Right hindlimb (tissue), 1 donor: ENCODE measurements at regions not wholly inside any gene's neighbourhood (a gene's known extent, or its start where the extent isn't known, plus 50 kb on each side); places are given as distances from the start of the nearest gene placed in this dataset.
A peak's percentile ranks its signal among the peaks of the same experiment; 100 is the strongest.

Experiments
- DNase-seq: peaks from one replicate; pipeline ENCODE4 v3.0.0-alpha.2; 2018

DNA sequence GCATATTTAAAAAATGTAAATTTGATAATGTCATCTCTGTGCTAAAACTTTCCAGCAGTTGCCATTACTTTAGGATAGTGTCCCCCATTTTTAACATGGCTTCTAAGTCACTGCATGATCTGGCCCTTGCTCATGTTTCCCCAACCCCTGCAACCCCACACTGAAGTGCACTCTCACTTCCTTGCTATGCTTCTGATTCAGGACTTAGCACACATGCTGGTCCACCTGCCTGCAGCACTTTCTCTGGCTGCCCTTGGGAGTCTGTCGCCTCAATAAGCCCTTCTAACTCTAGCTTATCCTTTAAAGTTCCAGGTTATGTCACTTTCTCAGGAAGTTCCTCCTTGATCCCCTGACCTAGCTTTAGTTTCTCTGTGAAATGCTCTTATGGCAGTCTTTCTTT, 241.0 kb downstream of the POSTN start:
- no peak for DNase-seq

DNA sequence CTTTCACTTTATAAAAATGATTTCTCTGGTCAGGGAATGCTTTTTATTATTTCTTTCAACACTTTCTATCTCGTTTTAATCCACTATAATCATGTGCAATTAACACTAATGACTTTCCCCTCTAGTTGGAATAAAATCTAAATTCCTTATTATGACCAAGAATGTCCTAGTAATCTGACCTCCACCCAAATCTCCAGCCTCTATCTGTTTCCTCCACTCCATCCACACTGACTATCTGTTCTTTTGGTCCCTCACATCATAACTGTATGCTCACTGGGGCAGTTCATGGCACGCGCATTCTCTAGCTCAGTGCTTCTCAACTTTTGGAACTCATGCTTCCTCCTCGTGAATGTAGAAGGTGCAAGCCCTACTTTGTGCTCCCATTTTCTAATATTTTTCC, 244.7 kb downstream of the POSTN start:
- DNase-seq = no peak

DNA sequence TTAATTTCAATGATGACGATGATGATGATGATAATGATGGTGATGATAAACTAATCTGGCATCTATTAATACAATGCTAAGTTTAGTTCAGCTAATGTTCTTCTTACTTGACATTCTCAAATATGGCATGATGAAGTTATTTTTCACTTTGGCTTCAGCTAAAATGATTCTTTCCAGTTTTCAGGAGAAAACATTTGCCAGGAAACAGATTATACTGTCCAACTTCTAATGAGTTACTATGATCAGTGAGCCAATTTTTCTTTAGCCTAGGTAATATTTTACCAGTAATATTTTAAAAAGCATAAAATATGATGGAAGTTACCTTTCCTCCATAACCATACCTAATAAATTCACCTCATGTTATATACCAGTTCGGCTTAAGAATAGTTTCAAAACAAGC, 245.7 kb upstream of the CSNK1A1L start:
- DNase-seq = no peak

DNA sequence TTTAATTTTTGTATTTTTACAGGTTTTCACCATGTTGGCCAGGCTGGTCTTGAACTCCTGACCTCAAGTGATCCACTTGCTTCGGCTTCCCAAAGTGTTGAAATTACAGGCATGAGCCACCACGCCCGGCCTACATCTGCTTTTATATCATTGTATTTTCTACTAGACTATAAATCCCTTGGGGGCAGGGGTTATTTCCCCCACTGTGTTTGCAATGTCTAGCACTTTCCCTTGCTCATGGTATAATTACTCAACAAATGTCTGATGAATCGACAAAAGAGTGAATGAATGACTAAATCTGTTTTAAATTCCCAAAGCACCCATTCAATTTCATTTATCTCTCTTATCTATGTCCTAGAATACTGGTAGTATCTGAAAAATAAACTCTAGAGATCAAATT, 244.5 kb upstream of the CSNK1A1L start:
- no peak for DNase-seq

DNA sequence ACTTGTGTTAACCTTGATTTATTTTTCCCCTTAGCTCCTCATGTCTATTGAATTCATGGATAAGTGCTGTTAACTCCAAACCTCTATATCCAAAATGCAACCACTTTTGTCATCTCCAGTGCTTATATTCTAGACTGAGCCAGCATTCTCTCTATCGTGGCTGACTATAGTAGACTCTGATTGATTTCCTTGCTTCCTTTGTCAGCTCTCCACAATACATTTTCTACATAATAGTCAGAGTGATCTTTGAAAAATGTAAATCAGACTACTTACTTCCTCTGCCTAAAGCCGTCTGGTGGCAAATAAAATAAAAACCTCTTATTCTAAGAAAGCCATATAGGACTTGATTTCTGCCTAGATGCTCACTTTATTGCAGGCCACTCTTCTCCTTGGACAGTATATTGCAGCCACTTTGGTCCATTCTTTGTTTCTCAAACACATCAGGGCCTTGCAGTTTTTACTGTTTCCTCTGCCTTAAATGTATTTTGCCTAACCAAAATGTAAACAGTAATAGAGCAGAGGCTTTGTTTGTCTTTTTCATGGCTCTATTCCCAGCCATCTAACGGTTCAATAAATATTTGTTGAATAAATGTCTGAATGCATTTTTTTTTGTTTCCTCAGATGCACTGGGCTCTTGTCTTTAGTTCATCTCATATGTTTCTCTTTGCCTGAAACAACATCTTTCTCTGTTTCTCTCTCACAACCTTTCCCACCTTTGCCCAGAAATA, 243.6 kb upstream of the CSNK1A1L start:
- no peak for DNase-seq

DNA sequence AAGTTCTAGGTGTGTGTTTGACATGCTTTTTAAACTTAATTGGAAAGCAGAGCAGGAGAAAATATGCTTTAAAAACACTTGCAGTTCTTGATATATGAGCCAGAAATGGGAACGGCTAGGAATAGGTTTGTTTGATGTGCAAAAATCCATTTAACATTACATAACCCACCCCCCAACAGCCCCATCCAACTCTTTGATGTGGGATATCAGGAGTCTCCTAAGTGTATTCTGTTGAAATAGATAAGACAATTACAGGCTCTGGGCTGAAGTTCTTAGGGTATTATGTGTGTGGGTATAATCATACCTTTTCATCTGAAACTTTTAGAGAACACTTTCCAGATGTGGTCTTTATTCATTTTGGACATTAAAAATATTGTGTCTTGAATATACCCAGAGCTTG, 240.4 kb upstream of the CSNK1A1L start:
- no peak for DNase-seq

DNA sequence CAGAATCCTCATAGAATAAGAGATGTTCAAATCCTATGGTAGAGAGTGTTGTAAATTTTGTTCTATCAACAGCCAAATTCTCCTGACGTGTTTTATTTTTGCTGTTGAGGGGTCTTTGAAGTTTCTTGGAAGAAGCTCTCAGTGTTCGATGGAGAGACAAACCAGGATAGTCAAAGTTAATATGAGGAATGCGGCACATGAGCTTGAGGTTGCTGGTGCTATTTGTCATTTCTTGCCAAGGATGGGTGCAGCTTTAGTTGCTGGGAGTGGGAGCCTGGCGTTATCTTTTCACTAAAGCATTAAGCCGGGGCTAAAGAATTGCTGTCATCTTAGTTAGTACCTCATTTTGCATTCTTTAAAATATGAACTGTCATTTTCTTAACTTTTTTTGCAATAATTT, 239.9 kb upstream of the CSNK1A1L start:
- DNase-seq = no peak

DNA sequence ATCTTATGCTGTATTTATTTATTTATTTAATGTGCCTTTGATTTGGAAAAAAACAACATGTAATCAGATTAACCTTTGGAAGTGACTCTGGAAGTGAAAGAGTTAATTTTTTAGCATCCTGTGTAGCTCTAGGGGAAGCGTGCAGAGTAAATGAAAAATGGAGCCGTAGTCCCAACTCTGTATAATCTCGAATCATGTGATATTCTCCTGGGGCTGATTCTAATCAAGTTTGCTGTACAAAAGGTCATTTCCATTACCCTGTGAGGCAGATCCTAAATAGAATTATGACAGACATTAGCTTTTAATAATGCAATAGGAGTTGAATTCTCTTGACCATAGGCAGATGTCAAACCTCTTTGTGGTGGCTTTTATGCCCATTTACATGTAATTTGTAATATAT, 238.6 kb upstream of the CSNK1A1L start:
- no peak for DNase-seq

DNA sequence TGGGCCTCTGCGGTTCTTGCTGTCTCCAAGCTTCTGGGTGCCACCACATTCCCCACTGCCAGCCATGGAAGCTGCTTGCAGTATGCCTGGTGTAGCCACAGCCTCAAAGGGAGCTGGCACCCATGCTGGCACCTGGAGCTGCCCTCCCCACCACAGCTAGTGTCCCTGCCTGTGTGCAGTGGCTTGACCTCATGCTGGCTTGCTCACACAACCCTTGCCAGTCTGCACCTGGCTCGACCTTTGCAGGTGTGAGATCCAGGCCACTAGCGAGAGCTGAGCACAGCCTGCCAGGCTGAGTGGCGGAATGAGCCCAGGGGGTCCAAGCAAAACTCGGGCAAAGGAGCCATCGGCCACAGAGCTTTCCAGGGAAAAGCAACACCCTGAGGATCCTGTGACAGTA, 236.7 kb upstream of the CSNK1A1L start:
- DNase-seq = no peak

DNA sequence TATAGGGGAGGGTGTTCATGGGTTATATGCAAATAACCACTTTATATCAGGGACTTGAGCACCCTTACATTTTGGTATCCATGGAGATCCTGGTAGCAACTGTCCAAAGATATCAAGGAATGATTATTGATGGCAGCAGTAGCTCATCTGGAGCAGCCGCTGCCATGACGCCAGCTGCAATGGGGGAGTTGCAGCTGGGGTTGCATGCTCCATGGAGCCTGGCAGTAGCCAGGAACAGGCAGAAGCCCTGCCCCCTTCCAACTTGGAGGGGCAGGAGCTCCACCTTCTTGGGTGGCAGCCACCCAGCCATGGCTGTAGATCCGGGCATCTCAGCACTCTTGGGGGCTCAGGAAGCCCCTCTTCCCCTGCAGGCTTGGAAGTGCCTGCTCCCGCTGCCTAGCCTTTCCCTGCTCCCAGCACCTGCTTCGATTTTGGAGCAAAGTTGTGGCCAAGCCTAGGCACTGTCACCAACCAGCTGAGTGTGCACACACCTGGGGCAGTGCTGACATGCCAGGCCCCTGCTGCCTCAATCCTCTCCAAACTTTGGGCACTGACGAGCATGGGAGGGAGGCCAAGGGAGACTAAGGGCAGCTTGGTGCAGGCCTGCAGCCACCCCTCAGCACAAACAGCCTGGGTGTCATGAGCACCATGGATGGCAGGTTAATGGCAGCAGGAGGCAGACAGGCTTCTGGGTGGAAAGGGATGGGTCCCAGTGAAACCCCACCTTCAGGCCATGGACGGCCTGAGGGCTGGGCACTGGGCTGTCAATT, 235.6 kb upstream of the CSNK1A1L start:
- no peak for DNase-seq

DNA sequence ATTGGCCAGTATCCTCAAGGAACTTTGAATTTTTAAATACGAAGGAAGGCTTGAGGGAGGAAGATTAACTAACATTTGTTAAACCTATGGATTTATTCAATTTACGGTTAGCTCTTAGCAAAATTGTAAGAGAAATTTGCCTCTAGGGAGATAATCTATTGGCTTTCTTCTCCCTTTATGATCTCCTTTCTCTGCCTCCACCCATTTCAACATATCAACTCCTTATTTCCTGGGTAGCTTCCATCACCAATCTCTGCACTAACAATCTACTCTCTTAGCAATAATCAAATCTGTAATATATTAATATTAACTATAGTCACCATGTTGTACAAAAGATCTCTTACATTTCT, 233.9 kb upstream of the CSNK1A1L start:
- DNase-seq = no peak

DNA sequence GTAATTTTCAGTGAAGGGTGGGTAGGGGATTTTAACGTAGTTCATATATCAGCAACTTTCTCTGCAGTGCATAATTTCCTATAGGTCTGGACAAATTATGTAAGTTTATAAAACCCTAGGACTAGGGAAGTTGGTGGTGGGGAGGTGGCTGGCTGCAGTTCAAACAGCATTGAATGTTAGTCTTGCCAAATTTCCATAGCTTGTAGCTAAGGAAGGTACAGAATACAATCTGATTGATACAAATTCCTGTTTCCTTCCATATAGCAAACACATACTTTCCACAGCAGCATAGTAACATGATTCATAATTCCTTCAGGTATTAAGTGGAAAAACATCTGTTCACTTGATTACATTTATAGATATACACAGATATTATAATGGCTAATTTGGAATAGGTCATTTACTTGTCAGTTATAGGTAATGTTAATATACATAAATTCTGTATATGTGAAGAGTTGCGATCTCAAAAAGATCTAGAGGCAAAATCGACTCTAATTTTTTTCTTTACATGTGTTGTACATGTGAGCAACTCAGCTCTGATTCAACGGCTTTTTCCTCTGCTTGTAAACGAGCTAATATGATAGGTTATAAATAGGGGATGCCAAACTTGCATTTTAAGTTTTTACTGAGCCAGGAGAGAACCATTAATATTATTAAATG, 233.4 kb upstream of the CSNK1A1L start:
- peak; percentile 84 for DNase-seq

DNA sequence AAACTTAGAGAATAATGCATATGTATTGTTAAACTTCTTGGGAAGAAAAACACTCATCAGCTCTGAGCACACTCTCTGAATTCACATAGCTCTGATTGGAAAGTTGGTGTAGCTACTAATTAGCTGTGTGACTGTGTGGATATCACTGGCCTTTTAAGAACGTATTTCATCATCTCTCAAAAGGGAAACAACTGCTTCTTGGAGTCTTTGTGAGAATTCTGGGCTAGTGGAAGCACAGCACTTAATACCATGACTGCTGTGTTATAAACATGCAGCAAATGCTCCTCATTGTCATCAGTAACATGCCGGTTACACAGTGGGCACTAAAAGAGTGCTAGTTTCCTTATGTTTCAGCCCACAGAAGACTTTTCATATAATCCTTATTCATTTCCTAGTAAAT, 220.9 kb upstream of the CSNK1A1L start:
- no peak for DNase-seq

DNA sequence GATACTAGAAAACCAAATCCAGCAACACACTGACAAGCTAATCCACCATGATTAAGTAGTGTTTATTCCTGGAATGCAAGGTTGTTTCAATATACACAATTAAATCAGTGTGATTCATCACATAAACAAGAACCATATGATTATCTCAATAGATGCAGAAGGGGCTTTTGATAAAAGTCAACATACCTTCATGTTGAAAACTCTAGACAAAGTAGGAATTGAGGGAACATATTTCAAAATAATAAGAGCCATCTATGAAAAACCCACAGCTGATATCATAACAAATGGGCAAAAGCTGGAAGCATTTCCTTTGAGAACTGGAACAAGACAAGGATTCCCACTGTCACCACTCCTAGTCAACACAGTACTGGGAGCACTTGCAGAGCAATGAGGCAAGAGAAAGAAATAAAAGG, 213.6 kb upstream of the CSNK1A1L start:
- no peak for DNase-seq

DNA sequence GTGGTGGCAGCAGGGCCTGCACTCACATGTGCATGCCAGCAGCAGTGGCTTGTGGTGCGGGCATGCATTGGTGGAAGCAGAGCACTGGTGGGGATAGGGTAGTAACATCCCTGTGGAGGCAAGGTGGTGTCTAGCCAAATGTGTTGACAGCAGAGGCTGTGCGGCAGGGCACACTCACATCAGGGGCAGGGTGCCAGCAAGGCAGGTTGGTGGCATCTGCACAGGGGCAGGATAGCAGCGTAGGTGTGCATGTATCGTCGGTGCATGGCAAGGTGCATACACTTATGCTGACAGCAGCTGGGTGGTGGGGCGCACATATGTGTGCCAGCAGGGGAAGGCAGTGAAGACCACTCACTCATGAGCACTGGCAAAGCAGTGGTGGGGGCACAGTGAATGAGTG, 211.5 kb upstream of the CSNK1A1L start:
- DNase-seq = no peak

DNA sequence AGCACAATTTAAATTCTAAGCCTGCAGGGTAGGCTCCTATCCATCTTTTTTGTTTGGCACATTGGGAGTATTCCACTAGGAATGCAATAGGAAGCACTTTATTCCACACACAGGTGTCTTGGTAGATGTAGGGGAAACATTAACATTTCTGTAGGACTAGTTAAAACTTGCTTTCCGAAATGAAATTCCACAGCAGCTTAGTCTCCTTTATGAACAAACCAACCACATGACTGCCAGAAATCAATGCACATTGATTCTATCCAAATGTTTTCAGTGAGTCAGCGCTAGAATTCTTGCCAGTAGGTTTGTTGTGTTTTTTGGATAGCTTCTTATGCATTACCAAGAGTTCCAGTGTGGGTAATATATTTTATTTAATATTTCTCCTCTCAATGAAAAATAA, 207.9 kb upstream of the CSNK1A1L start:
- peak; percentile 57 for DNase-seq

DNA sequence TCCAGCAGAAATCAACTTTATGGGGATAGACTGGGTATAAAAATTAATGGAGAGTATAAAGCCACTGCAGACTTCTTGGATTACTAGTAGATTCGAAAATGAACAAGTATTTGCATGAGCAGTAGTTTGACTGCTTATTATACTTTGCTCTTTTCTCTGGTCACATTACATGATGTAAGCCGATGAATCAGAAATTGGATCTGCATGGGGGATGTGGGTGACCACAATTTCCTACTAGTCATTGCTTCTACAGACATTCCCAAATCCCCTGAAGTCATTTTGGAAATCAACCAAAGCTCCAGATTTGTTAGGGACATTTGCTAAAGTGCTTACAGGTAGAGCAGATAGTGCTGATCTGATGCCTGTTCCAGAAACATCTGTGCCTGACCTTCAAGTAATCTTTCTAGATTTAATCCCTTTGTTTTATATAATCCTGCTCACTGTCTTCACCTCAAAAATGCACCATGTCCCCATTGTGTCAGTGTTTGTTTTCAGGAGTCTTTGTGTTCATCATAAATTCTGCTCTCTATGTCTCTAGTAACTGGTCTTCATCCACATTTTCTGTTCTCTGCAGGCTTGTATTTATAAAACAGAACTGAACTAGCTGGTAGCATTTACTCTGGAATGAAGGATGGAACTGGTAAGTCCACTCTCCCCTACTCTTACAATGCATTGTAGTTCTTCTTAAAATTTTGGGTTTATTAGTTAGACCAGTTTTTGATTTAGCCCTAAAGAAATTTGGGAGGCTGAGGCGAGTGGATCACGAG, 201.5 kb upstream of the CSNK1A1L start:
- DNase-seq = peak; percentile 66

DNA sequence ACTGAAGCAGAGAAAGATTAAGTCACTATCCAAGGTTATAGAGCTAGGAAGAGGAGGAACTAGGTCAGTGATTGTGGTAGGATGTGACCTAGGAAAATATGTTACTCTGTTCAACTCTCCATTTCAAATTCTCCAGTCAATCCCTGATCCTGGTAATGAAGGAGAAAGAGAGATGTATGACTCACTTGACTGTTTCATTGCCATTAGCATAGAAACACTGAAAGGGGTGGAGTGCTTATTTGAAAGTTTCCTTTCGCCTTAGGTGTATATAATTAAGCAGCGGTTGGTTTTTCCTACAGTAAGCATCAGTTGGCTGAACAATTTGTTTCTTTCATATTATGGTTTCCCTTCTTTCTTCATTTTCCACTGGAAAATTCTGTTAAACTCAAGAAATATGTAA, 198.1 kb upstream of the CSNK1A1L start:
- no peak for DNase-seq

DNA sequence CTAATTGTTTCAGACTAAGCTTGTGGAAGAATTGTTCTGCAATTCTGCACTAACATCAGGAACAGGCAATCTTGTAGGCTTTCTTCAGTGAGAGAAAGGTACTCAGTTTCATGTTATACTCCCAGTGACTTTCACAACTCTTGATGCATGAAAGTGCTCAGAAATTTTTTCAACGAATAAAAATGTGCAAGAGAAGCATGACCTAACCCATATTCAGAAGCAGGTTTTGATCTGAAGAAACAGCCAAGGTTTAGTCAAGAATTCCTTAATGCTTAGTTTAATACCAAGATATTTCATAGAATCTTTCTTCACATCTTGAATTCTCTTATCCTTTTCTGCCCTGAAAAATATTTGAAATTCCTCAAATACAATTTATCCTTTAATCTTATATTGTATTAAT, 197.2 kb upstream of the CSNK1A1L start:
- no peak for DNase-seq

DNA sequence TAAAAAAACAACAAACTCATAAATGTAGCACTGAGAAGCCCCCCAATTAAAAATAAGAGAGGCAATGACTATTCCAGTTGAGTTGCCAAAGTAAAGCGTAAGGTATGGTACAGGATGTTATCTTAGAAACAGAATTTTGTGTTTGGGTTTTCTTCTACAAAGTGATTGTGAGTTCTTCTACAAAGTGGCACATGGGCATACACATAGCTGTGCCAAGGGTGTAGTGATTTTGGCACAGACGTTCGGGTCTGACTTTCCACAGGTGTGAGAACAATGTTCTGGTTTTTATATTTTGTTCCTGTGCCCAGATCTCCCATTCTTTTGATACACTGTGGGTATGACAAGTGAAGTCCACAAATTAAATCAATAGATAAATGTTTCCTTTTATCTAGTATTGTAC, 190.1 kb upstream of the CSNK1A1L start:
- DNase-seq = no peak

DNA sequence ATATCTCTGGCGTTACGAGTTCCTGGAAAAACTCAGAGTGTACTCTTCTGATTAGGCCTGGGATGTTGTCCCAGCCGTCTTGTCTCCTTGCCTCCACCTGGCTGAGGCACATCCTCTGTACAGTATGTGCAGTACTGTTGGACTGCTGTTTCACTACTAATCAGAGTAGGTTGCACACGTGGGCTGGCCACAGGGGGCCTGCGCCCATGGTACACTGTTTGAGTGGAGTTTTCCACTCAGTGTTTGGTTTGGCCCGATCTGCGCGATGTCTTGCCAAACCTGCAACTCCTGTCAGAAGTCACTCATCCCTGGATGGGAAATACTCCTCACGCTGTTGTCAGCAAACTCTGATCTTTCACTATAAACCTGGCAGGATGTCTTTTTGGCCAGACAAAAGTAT, 189.6 kb upstream of the CSNK1A1L start:
- peak; percentile 92 for DNase-seq

DNA sequence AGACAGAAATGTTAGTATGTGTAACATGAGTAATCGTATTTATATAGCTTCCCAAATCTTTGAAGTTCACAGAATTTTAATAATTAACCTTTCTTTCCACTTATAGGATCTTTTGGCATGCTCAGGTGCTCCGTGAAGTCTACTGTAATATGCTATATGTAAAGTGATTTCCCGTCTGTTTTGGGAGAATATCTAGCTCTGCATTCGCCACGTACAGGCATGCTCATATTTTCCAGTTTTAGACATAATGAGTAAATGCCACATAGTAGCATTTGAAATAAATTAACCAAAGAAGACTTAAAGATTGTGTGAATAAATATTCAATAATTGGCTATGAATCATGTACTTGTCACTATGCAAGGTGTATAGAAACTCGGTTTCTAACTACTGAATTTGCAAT, 189.0 kb upstream of the CSNK1A1L start:
- no peak for DNase-seq

DNA sequence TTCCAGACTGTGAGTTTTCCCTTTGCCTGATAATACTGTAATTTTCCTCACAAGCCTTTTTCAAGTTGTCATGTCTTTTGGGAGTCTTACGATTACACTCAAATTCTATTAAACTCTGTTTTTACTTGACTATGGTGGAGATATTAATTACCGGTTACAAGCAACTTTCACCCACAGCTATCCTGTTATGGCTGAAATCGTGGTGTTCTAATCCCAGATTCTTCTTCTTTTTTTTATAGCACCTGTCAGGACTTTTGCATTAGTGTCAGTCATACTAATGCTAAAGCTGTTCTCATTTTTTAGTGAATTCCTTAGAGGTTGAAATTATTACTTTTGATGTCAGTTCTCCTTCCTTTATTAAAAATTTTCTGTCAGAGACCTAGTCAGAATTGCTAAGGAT, 187.8 kb upstream of the CSNK1A1L start:
- DNase-seq = no peak
